ENCODE measurements at regions not wholly inside any gene's neighbourhood (a gene's known extent, or its start where the extent isn't known, plus 50 kb on each side); places are given as distances from the start of the nearest gene placed in this dataset.
"Not testable (repeated sequence)": the region's sequence is repeated elsewhere in the genome, so short reads cannot be mapped to it uniquely, and the experiment has no call there.

- no peaks in the 10 kb centered on the region for H3K4me1 ChIP-seq (ENCODE audit: control insufficient read depth, insufficient read depth, low read length)
- no peak overlapping the region for H3K4me3 ChIP-seq (ENCODE audit: low read depth, low read length)
- H3K27ac ChIP-seq (ENCODE audit: low read depth, low read length) = no peak overlapping the region
- no peak for DNase-seq (ENCODE audit: low read depth in 4 of 6, low spot score in 6 of 6)
- no peaks in the 10 kb centered on the region for H3K36me3 ChIP-seq (ENCODE audit: control insufficient read depth, insufficient read depth, low read length)
- no peaks in the 10 kb centered on the region for H3K27me3 ChIP-seq (ENCODE audit: control insufficient read depth, insufficient read depth, low read length)
- 70% methylated on average over 2 of the region's 4 CpGs for WGBS (ENCODE audit: insufficient coverage)
- H3K9me3 ChIP-seq (ENCODE audit: control insufficient read depth, insufficient read depth, low read length) = no peaks in the 10 kb centered on the region
These were observed 300.0 kb upstream of the CTNNB1 start for GRCh38 chr3:40899286-40899712.

- H3K27ac ChIP-seq (ENCODE audit: low read depth, low read length) = no peak overlapping the region
- no peaks in the 10 kb centered on the region for H3K9me3 ChIP-seq (ENCODE audit: control insufficient read depth, insufficient read depth, low read length)
- no peak overlapping the region for H3K4me3 ChIP-seq (ENCODE audit: low read depth, low read length)
- H3K36me3 ChIP-seq (ENCODE audit: control insufficient read depth, insufficient read depth, low read length) = no peaks in the 10 kb centered on the region
- 44% methylated on average over 2 of the region's 3 CpGs for WGBS (ENCODE audit: insufficient coverage)
- H3K27me3 ChIP-seq (ENCODE audit: control insufficient read depth, insufficient read depth, low read length) = no peaks in the 10 kb centered on the region
- no peaks in the 10 kb centered on the region for H3K4me1 ChIP-seq (ENCODE audit: control insufficient read depth, insufficient read depth, low read length)
- DNase-seq (ENCODE audit: low read depth in 4 of 6, low spot score in 6 of 6) = no peak
These were observed 298.0 kb upstream of the CTNNB1 start for GRCh38 chr3:40901298-40901697.

DNA sequence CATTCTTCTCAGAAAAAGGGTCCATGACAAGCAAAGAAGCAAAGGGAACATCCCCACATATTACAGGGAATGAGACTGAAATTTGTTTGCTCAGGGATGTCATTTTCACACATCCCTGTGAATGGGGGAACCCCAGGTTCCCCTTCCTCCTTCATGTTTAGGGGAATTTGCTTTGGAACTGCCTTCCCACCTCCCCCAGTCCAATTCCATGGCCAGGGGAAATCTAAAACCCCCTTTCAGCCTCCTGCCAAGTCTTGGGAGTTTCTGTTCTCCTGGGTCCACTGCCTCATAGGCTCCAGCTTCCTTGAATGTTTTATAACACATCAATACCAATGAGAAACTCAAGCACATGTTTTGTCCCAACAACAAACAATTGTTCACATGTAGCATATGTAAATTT is 297.5 kb upstream of the CTNNB1 start:
- no peaks in the 10 kb centered on the region for H3K9me3 ChIP-seq (ENCODE audit: control insufficient read depth, insufficient read depth, low read length)
- no peaks in the 10 kb centered on the region for H3K27me3 ChIP-seq (ENCODE audit: control insufficient read depth, insufficient read depth, low read length)
- no peak for DNase-seq (ENCODE audit: low read depth in 4 of 6, low spot score in 6 of 6)
- no peaks in the 10 kb centered on the region for H3K4me1 ChIP-seq (ENCODE audit: control insufficient read depth, insufficient read depth, low read length)
- no peak overlapping the region for H3K4me3 ChIP-seq (ENCODE audit: low read depth, low read length)
- no peaks in the 10 kb centered on the region for H3K36me3 ChIP-seq (ENCODE audit: control insufficient read depth, insufficient read depth, low read length)
- no peak overlapping the region for H3K27ac ChIP-seq (ENCODE audit: low read depth, low read length)

DNA sequence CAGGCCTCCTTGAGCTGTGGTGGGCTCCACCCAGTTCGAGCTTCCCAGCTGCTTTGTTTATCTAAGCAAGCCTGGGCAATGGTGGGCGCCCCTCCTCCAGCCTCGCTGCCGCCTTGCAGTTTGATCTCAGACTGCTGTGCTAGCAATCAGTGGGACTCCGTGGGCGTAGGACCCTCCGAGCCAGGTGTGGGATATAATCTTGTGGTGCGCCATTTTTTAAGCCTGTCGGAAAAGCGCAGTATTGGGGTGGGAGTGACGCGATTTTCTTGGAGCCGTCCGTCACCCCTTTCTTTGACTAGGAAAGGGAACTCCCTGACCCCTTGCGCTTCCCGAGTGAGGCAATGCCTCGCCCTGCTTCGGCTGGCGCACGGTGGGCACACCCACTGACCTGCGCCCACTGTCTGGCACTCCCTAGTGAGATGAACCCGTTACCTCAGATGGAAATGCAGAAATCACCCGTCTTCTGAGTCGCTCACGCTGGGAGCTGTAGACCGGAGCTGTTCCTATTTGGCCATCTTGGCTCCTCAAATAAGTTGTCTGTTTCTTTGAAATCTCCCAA is 291.3 kb upstream of the CTNNB1 start:
- H3K4me3 ChIP-seq (ENCODE audit: low read depth, low read length); DNase-seq (ENCODE audit: low read depth in 4 of 6, low spot score in 6 of 6); H3K27me3 ChIP-seq (ENCODE audit: control insufficient read depth, insufficient read depth, low read length); H3K36me3 ChIP-seq (ENCODE audit: control insufficient read depth, insufficient read depth, low read length); H3K9me3 ChIP-seq (ENCODE audit: control insufficient read depth, insufficient read depth, low read length); H3K4me1 ChIP-seq (ENCODE audit: control insufficient read depth, insufficient read depth, low read length); H3K27ac ChIP-seq (ENCODE audit: low read depth, low read length): not testable (repeated sequence)
- WGBS (ENCODE audit: insufficient coverage) = 71% methylated on average over 22 of the region's 26 CpGs

DNA sequence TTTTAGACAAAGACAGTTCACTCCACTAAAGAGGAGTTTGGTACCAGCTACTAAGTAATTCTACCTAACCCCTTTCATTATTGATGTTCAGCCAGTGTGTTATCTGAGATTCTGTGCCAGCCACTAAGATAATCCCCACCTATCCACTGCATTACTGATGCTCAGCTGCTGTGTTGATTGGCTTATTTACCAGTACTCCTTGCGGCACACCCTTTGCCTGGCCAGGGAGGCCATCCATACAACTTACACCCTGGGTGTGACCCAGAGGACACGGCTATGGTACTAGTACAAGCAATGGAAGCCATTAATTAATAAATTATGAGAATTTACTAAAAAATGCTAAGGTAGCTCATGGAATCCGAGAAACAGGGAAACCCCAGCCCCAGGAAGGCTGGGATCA is 290.7 kb upstream of the CTNNB1 start:
- DNase-seq (ENCODE audit: low read depth in 4 of 6, low spot score in 6 of 6) = no peak
- no peak overlapping the region for H3K4me3 ChIP-seq (ENCODE audit: low read depth, low read length)
- no peaks in the 10 kb centered on the region for H3K27me3 ChIP-seq (ENCODE audit: control insufficient read depth, insufficient read depth, low read length)
- no peaks in the 10 kb centered on the region for H3K36me3 ChIP-seq (ENCODE audit: control insufficient read depth, insufficient read depth, low read length)
- no peak overlapping the region for H3K27ac ChIP-seq (ENCODE audit: low read depth, low read length)
- peaks cover 6% of the 10 kb centered on the region for H3K4me1 ChIP-seq (ENCODE audit: control insufficient read depth, insufficient read depth, low read length)
- no peaks in the 10 kb centered on the region for H3K9me3 ChIP-seq (ENCODE audit: control insufficient read depth, insufficient read depth, low read length)
- WGBS (ENCODE audit: insufficient coverage) = 100% methylated on average over 1 of the region's 3 CpGs

- Histone ChIP-seq H3K4me1 (ENCODE audit: control insufficient read depth, insufficient read depth, low read length) (peaks cover 7% of the 10 kb centered on the region), H3K9me3 (ENCODE audit: control insufficient read depth, insufficient read depth, low read length) (no peaks in the 10 kb centered on the region), H3K27me3 (ENCODE audit: control insufficient read depth, insufficient read depth, low read length) (no peaks in the 10 kb centered on the region), H3K4me3 (ENCODE audit: low read depth, low read length) (no peak overlapping the region), H3K36me3 (ENCODE audit: control insufficient read depth, insufficient read depth, low read length) (no peaks in the 10 kb centered on the region), H3K27ac (ENCODE audit: low read depth, low read length) (no peak overlapping the region)
- no CpG with 5 or more reads among the region's 2 CpGs for WGBS (ENCODE audit: insufficient coverage)
- DNase-seq (ENCODE audit: low read depth in 4 of 6, low spot score in 6 of 6) = no peak
These were observed 288.0 kb upstream of the CTNNB1 start for GRCh38 chr3:40911264-40911663.

GRCh38 chr3:40911928-40912327 is 287.4 kb upstream of the CTNNB1 start:
- H3K27ac ChIP-seq (ENCODE audit: low read depth, low read length) = no peak overlapping the region
- WGBS (ENCODE audit: insufficient coverage) = no CpG with 5 or more reads among the region's 1 CpG

DNA sequence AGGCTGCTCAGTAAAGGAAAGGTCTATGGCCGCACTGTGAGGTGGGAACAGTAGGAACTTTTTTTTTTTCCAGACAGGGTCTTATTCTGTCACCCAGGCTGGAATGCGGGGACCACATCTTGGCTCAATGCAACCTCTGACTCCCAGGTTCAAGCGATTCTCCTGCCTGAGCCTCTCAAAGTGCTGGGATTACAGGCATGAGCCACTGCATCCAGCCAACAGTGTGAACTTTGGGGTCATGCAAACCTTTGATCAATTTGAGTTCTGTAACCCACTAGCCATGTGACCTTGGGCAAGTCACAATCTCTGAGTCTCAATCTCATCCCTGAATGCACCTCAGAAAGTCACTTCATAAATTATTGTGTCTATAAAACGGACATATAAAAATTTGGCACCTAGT is 286.8 kb upstream of the CTNNB1 start:
- no peak for DNase-seq (ENCODE audit: low read depth in 4 of 6, low spot score in 6 of 6)
- 67% methylated on average over 3 of the region's 4 CpGs for WGBS (ENCODE audit: insufficient coverage)
- H3K27me3 ChIP-seq (ENCODE audit: control insufficient read depth, insufficient read depth, low read length) = no peaks in the 10 kb centered on the region
- no peaks in the 10 kb centered on the region for H3K9me3 ChIP-seq (ENCODE audit: control insufficient read depth, insufficient read depth, low read length)
- H3K27ac ChIP-seq (ENCODE audit: low read depth, low read length) = no peak overlapping the region
- peaks cover 7% of the 10 kb centered on the region for H3K4me1 ChIP-seq (ENCODE audit: control insufficient read depth, insufficient read depth, low read length)
- no peak overlapping the region for H3K4me3 ChIP-seq (ENCODE audit: low read depth, low read length)
- H3K36me3 ChIP-seq (ENCODE audit: control insufficient read depth, insufficient read depth, low read length) = no peaks in the 10 kb centered on the region

More at GRCh38 chr3:40911928-40912327, 287.4 kb upstream of the CTNNB1 start:
- no peaks in the 10 kb centered on the region for H3K36me3 ChIP-seq (ENCODE audit: control insufficient read depth, insufficient read depth, low read length)
- no peaks in the 10 kb centered on the region for H3K27me3 ChIP-seq (ENCODE audit: control insufficient read depth, insufficient read depth, low read length)
- H3K9me3 ChIP-seq (ENCODE audit: control insufficient read depth, insufficient read depth, low read length) = no peaks in the 10 kb centered on the region
- H3K4me1 ChIP-seq (ENCODE audit: control insufficient read depth, insufficient read depth, low read length) = peaks cover 7% of the 10 kb centered on the region
- H3K4me3 ChIP-seq (ENCODE audit: low read depth, low read length) = no peak overlapping the region
- no peak for DNase-seq (ENCODE audit: low read depth in 4 of 6, low spot score in 6 of 6)

- Histone ChIP-seq H3K4me3 (ENCODE audit: low read depth, low read length) (no peak overlapping the region), H3K9me3 (ENCODE audit: control insufficient read depth, insufficient read depth, low read length) (no peaks in the 10 kb centered on the region), H3K4me1 (ENCODE audit: control insufficient read depth, insufficient read depth, low read length) (peaks cover 7% of the 10 kb centered on the region), H3K36me3 (ENCODE audit: control insufficient read depth, insufficient read depth, low read length) (no peaks in the 10 kb centered on the region), H3K27me3 (ENCODE audit: control insufficient read depth, insufficient read depth, low read length) (no peaks in the 10 kb centered on the region), H3K27ac (ENCODE audit: low read depth, low read length) (no peak overlapping the region)
- peak in 3 of 6 donors; percentile 28 to 67 (median 49) for DNase-seq (ENCODE audit: low read depth in 4 of 6, low spot score in 6 of 6)
- WGBS (ENCODE audit: insufficient coverage) = 47% methylated on average over 4 of the region's 4 CpGs
These were observed 286.1 kb upstream of the CTNNB1 start for GRCh38 chr3:40913192-40913591.

DNA sequence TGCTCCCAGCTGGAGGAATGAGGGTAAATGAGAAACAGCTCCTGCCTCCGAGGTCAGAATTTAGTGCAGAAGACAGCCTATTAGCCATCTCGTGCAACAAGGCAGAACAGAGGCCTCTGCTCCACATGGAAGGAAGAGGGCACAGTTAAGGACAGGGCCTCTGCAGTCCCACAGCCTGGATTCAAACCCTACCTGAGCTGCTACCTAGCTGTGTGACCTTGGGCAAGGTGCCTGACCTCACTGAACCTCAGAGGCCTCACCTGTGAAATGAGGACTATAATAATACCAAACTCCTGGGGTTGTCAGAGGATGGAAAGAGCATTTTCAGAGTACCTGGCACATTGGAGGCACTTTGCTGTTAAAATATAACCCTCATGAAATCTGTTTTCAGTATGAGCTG is 285.7 kb upstream of the CTNNB1 start:
- H3K27ac ChIP-seq (ENCODE audit: low read depth, low read length) = no peak overlapping the region

More for the DNA sequence above, 285.7 kb upstream of the CTNNB1 start:
- Histone ChIP-seq H3K27me3 (ENCODE audit: control insufficient read depth, insufficient read depth, low read length) (no peaks in the 10 kb centered on the region), H3K9me3 (ENCODE audit: control insufficient read depth, insufficient read depth, low read length) (no peaks in the 10 kb centered on the region), H3K4me1 (ENCODE audit: control insufficient read depth, insufficient read depth, low read length) (peaks cover 7% of the 10 kb centered on the region), H3K36me3 (ENCODE audit: control insufficient read depth, insufficient read depth, low read length) (no peaks in the 10 kb centered on the region), H3K4me3 (ENCODE audit: low read depth, low read length) (no peak overlapping the region)
- 46% methylated on average over 2 of the region's 2 CpGs for WGBS (ENCODE audit: insufficient coverage)
- DNase-seq (ENCODE audit: low read depth in 4 of 6, low spot score in 6 of 6) = no peak

Measured in spinal cord (tissue), 9 donors.